NCI-H446 (cell line): ENCODE measurements at regions not wholly inside any gene's neighbourhood (a gene's known extent, or its start where the extent isn't known, plus 50 kb on each side); places are given as distances from the start of the nearest gene placed in this dataset.

Experiments
- DNase-seq, 2 experiments: peaks; one replicate each; lab custom pipeline; 2025; lab: John Stamatoyannopoulos, UW

DNA sequence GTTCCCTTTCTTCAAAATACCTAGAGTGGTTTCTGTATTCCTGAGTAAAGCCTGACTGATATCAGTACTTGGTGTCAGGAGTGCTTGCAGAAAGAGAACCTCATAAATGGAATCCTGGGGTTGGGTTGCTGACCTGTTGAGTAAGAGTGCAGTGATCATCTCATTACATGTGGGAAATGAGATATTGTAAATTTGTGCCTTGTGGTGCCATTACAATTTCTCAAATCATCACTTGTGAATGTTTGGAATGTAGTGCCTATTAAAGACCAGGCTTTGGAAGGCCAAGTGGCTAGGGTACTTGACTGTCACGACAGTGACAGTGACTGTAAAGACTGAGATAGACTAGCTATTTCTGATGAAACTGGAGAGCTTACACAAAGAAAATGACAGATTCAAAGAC is 176.7 kb upstream of the CTTNBP2NL start:
- DNase-seq = no peak

DNA sequence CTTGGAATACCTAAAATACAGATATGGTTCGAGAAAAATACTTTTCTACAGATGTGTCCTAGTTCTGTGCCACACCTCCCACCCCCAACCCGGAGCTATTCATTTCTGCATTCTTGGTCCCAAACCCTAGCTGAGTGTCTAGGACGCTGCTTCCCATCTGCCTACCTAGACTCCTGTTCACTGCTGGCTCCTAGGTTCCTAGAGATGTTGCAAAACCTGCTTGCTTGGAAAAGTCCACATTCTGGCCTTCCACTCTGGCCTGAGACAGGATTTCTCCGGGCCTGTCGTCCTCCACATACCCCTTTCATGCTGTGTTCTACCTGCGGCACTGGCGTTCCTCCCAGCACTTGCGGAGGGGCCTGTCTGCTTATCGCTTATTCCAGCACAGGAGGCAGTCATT is 165.8 kb upstream of the CTTNBP2NL start:
- no peak for DNase-seq

- DNase-seq = no peak
Measured at GRCh38 chr1:112231331-112231730, 164.7 kb upstream of the CTTNBP2NL start.

DNA sequence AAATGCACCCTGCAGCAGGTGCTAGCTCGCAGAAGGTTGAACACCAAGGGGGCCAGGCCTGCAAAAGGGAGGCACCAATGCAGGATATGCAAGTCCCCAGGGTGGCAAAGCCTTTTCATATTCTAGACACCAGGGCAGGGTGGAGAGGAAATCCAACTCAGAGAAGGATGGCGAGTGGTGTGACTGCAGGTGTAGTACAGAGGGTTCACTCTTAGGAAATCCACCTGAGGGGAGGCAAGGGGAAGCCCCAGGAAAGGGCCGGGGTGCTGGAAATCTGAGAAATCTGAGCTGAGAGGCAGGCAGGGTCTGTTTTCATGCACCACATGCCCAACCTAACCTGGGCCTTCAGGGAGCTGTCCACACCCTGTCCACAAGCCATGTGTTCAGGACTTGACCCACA is 163.2 kb upstream of the CTTNBP2NL start:
- no peak for DNase-seq

DNA sequence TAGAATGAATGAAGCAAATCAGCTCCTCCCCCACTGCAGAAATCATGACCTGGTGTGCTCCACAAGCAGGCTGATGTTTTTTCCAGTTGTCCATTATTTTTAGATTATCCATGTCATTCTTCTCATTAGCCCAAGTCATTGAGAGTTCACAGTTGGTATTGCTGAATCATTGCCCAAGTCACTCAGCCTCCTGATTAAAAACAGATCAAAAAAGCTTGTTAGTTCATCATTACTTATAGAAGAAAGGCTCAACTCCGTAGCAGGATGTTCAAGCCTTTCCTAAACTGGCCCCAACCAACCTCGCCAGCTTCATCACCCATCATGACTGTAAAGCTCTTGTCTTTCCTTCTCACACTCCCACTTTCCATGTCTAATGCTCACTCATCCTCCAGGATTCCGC is 161.3 kb upstream of the CTTNBP2NL start:
- no peak for DNase-seq

DNA sequence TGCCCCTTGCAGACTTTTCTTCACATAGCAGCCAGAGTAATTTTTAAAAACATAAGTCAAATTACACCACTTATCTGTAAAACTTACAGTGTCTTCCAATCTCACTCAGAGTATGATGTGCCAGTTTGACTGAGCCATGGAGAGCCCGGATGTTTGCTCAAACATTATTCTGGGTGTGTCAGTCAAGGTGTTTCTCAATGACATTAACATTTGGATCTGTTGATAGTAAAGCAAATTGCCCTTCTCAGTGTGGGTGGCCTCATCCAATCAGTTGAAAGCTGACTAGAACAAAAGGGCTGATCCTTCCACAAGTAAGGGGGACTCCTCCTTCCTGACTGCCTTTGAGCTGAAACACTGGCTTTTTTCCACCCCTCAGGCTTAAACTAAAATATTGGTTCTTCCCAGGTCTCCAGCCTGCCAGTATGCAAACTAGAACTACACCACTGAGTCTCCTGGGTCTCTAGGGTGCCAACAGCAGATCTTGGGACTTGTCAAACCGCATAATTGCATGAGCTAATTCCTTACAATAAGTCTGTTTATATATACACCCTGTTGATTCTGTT is 157.9 kb upstream of the CTTNBP2NL start:
- DNase-seq = no peak

DNA sequence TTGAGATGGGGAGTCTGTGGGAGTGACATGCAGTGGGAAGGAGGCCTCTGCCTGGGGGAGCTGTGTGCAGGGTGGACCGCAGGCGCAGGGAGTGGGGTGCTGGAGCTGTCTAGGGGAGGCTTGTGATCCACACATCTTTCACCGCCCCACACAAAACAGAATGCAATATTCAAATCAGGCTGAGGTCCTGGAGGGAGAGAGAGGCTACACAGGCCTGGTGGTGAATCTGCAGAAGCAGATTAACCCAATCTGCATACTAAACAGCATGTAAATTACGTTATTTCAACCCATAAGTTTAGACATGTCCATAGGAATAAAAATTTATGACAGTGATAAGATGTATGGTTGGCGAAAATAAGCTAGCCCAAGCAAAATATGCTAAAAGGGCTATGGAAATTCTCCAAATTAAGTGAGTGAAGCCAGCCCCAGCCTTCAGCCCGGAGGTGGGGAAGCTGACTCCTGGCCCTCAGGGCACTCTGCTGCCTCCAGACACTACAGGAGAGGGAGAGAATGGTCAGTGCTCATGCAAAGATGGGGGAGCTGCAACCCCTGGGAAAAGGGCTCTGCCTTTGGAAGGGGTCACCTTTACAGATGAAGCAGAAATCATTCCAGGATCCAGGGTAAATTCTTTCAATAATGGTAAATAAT is 156.2 kb upstream of the CTTNBP2NL start:
- DNase-seq = no peak

- DNase-seq = no peak
Measured at GRCh38 chr1:112242470-112242869, 153.5 kb upstream of the CTTNBP2NL start.

DNA sequence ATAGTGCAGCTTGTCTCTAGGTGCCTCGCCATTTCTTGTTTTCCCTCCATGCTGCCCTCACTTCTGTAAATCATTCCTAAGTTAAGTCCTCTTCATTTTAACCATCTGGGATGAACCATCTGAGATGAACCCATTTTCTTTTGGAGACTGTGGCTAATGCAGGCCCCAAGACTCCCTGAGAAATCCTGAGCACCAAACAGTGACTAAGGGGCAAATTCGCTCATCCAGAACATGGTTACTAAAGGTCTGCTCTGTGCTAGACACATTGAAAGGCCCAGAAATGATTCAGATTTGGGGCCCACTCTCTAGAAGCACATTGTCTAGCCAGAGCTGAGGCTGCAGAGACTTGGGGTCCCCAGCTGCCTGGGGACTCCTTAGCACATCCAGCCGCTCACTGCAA is 151.9 kb upstream of the CTTNBP2NL start:
- no peak for DNase-seq

- no peak for DNase-seq
Measured at GRCh38 chr1:112245114-112245513, 150.9 kb upstream of the CTTNBP2NL start.

GRCh38 chr1:112247036-112247597 is 148.9 kb upstream of the CTTNBP2NL start:
- DNase-seq = peak in 1 of 2 experiments; percentile 43

- DNase-seq = peak; percentile 33 to 40
Measured at GRCh38 chr1:112247961-112248360, 148.1 kb upstream of the CTTNBP2NL start.

GRCh38 chr1:112250892-112251291 is 145.1 kb upstream of the CTTNBP2NL start:
- no peak for DNase-seq

DNA sequence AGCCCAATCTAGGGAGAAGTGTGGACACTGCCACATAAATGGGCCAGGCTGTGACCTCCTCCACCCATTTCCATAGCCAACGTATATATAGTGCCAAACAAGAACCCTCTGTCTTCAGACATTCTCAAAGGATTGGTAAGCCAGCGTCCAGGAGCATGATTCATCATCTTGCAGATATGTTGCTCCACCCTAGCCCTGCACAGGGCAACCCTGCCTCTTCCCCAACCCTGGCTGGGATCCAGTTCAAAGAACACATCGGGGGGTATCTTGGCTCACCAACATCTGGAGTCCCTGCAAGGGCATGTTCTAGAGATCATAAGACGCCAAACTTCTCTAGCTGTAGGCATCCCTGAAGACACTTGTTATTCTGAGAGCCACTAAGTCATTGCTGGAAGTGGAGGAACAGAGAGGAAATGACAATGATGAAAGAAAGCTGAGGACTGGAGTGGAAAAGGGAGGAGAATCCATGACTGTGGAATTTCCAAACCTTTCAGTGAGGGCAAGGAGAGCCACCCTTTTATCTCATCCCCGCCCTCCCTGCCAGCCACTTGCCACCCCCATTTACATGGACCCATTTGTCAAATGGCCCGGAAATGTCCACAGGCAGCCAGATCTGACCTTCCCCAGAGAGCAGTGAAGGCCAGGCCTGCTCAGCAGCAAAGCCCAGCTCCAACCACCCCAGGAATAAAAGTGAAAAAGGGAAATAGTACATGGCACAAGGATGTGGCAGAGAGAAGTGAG is 144.1 kb upstream of the CTTNBP2NL start:
- peak in 1 of 2 experiments; percentile 15 for DNase-seq

DNA sequence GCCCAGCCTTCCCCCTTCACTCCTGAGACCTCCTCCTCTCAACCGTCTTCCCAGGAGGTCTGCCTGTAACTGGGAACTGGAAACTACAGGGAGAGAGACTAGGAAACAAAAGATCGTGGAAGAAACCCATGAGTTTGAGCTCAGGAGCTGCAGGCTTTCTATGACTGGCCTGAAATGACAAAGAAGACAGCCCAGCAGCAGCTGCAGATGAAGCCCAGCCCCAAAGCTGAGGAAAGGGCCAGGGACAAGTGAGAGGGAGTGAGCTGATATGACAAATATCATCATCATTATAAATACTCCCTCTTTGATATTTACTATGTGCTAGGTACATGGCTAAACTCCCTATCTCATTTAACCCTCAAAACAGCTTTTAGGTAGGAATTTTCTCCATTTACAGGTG is 142.6 kb upstream of the CTTNBP2NL start:
- DNase-seq = no peak

DNA sequence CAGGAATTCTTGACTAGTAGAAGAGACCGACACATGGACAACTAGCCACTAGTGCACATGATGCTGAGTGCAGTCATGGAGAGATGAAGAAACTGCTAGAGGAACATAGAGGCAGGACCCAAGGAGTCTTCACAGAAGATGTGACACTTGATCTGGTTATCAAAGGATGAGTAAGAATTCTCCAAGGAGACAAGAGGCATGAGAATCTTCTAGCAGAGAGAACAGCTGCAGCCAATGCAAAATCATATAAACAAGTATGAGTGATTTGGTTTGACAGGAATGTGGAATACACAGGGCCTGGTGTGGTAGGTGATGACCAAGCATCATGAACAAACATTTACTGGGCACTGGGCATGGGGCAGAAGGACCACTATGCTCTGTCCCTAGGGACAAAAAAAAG is 140.9 kb upstream of the CTTNBP2NL start:
- DNase-seq = no peak

- peak; percentile 37 to 44 for DNase-seq
Measured at GRCh38 chr1:112256411-112256810, 139.6 kb upstream of the CTTNBP2NL start.

DNA sequence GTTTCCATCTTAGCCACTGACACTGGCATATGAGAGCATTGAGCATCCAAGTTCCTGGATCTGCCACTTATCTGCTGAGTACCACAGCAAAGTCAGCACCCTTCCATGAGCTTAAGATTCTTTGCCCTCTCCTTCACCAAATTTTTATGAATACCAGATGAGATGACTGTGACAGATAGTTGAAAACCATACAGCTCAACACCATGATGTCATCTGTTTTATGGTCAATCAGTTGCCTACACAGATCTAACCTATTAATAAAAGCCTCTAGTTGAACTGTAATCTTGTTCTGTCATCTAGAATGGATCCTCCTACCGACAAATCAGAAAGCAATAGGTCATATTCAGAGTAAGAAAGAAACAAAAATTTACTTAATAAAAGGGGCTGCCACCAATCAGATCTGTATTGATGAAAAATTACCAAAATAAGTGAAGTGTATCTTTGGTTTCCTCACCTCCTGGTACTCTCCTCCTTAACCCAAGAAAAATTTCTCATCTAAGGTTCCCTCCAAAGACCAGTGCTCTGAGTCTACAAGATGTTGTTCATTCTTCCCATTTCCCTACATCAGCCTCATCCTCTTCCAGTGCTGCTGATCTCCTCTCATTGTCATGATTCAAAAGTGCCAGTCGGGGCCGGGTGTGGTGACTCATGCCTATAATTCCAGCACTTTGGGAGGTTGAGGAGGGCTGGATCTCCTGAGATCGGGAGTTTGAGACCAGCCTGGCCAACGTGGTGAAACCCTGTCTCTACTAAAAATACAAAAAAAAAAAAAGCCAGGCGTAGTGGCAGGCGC is 138.8 kb upstream of the CTTNBP2NL start:
- no peak for DNase-seq

DNA sequence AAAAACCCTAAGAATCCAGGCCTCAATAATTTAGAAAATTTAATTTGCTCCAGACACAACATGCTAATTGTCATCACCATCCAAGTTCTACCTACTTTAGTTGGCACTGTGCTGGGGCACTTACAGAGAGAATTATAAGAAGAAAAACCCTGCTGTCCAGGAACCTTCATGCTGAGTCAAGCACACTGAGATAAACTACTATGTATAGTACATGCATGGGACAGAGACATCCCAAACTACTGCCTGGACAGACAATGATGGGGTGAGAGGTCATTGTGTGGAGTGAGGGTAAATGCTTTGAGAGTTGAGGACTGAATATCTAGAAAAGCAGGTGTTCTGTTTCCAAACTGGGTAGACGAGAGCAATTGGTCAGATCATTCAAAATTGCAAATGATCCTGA is 135.3 kb upstream of the CTTNBP2NL start:
- DNase-seq = no peak

DNA sequence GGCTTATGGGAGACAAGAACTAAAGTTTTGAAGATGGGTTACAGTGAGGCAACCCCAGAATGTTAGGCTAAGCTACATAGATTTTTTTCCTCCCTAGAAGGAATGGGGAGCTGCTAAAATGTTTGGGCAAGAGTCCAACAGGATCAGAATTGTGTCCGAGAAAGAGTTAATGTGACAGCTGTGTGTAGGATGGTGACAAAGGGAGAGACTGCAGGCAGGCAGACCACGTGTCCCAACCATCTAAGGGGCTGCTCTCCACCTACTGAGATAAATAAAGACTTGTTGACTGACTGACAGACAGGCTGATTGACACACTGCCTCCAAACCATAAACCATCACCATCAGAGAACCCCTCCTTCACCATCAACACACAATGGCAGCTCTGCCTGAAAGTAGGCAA is 133.7 kb upstream of the CTTNBP2NL start:
- no peak for DNase-seq

GRCh38 chr1:112263042-112263441 is 133.0 kb upstream of the CTTNBP2NL start:
- no peak for DNase-seq

DNA sequence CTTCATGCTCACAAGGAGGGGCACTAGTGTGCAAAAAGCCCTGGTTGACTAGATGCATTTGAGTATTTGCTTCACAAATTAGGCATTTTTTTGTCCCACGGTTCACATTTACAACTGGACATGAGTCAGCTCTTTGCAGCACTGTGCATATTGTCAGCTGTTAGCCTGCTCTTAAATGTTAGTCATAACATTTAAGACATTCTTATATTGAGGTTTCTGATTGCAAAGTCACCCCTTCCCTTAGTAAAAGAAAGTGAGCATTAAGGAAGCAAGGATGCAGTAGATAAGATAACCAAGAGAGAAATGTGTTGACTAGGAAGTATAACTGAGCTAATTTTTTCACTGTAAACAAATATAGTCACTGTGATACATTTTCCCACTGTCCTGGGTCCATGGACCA is 132.6 kb upstream of the CTTNBP2NL start:
- no peak for DNase-seq
